GM20000 (cell line): ENCODE measurements at regions not wholly inside any gene's neighbourhood (a gene's known extent, or its start where the extent isn't known, plus 50 kb on each side); places are given as distances from the start of the nearest gene placed in this dataset.

Experiments used
- DNase-seq: peaks from one replicate; pipeline ENCODE4 v3.0.0; 2012; ENCODE audit warnings: low spot score
- TF ChIP-seq, protein P1 (sequence below): IDR thresholded peaks from 2 replicates; pipeline ENCODE4 v1.5.1; 2012; ENCODE audit warnings: mild to moderate bottlenecking, control low read depth; ENCODE audit errors: extremely low read depth, missing control alignments

GRCh38 chrX:150312931-150313330 is 50.2 kb upstream of the MAMLD1 start:
- DNase-seq, result no peak
- TF ChIP-seq, protein P1, sequence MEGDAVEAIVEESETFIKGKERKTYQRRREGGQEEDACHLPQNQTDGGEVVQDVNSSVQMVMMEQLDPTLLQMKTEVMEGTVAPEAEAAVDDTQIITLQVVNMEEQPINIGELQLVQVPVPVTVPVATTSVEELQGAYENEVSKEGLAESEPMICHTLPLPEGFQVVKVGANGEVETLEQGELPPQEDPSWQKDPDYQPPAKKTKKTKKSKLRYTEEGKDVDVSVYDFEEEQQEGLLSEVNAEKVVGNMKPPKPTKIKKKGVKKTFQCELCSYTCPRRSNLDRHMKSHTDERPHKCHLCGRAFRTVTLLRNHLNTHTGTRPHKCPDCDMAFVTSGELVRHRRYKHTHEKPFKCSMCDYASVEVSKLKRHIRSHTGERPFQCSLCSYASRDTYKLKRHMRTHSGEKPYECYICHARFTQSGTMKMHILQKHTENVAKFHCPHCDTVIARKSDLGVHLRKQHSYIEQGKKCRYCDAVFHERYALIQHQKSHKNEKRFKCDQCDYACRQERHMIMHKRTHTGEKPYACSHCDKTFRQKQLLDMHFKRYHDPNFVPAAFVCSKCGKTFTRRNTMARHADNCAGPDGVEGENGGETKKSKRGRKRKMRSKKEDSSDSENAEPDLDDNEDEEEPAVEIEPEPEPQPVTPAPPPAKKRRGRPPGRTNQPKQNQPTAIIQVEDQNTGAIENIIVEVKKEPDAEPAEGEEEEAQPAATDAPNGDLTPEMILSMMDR, result no peak
